ENCODE measurements at regions not wholly inside any gene's neighbourhood (a gene's known extent, or its start where the extent isn't known, plus 50 kb on each side); places are given as distances from the start of the nearest gene placed in this dataset.
"Not testable (repeated sequence)": the region's sequence is repeated elsewhere in the genome, so short reads cannot be mapped to it uniquely, and the experiment has no call there.

DNA sequence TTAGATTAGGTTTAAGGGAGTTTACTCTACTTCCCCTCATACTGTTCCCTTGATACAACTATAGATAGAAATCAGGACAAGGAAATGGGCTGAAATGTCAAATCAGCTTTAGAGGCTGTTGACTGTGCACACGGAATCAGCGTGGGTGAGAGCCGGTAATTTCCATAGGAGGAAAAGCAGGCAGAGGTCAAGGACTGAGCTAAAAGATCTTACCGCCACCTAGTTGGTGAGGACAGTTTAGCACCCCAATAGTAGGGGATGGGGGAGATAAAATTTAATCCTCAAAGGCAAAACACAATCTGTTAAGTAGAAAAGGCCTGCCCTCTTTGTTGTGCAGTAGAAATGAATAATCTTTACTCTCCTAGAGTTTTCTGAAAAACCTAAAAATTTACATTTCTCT is 1154.5 kb upstream of the CHAC2 start:
- no peak for DNase-seq

DNA sequence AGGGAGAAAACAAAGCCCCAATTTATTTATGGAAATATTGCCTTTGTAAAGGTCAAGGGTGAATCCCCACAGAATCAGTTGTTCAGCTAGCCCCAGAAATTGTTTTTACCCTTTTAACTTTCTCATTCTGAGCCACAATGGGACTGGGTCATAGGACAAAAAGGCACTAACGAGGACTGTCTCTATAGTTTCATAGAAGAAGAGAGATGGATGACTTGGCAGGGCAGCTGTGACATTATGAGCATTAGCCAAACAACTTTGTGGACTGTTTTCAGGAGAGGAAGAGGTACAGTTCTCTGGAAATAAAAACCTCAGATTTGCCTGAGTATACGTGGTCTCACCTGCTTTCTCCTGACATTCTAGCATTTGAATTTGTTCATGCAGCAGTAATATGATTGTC is 1155.8 kb upstream of the CHAC2 start:
- intact Hi-C loops (cut with DNase I) = no loop called here
- DNase-seq = no peak

More for the DNA sequence above, 1154.5 kb upstream of the CHAC2 start:
- intact Hi-C loops (cut with DNase I) = no loop called here

DNA sequence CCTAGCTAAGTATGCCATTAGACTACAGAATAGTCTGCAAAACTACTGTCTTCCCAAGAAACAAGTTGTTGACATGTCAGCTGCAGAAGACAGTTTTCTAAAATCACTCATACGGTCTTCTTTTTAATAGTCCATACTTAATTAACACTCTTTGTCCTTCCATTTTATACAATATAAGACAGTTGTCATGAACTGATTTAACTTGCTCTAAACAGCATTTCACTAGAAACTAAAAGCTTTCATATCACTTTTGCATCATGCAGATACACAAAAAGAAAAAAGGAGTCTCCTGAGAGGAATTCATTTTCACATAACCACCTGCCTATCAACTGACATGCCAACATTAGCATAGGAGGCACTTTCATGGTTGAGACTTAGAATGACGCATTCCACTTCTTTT is 1159.6 kb upstream of the CHAC2 start:
- intact Hi-C loops (cut with DNase I) = no loop called here
- DNase-seq = no peak

DNA sequence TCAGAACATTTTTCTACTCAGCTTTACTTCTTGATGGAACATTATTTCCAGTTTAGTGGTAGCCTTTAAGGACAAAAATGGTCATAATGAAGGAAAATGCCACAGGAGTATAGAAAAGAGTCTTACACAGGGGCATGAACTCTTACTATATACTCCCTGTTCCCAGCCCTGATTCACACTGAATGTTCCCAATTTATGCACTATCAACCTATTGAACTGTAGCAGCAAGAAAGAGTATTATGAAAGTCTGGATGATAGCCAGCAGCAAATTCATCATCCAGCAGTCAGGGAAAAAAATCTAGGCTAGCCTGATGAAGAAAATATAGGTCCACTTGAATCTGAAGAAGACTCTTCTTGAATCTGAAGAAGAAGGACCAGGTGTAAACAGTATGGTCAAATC is 1170.3 kb upstream of the CHAC2 start:
- DNase-seq = no peak
- intact Hi-C loops (cut with DNase I) = no loop called here

DNA sequence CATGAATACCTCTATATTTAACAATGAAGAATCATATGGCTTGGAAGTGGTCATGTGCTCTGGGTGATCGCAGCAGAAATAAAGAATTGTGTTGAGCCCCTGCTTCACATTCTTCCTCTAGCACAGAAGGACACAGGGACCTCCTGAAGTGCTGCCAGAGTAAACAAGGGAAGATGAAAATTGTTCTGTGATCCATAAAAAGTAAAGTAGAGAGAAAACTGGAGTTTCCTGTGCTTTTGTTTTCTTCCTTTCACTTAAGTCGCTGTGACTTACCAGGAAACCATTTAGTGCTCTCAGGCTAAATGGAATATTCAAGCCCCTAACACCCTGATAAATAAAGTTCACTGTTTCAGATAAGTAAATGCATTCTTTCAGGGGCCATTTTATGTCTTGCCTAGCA is 1173.6 kb upstream of the CHAC2 start:
- no peak for DNase-seq
- intact Hi-C loops (cut with DNase I) = no loop called here

DNA sequence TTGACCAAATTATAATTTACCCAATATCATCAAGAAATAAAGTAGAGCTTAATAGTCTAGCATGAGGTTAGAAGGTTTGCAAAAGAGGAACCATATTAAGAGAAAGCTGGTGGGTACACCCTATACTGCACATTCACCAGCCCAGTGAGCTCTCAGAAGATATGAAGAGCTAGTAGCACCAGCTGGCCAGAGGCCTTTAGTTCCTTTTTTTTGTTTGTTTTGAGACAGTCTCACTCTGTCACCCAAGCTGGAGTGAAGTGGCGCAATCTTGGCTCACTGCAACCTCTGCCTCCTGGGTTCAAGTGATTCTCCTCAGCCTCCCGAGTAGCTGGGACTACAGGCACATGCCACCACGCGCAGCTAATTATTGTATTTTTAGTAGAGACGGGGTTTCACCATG is 1183.5 kb upstream of the CHAC2 start:
- DNase-seq; intact Hi-C loops (cut with DNase I): not testable (repeated sequence)

DNA sequence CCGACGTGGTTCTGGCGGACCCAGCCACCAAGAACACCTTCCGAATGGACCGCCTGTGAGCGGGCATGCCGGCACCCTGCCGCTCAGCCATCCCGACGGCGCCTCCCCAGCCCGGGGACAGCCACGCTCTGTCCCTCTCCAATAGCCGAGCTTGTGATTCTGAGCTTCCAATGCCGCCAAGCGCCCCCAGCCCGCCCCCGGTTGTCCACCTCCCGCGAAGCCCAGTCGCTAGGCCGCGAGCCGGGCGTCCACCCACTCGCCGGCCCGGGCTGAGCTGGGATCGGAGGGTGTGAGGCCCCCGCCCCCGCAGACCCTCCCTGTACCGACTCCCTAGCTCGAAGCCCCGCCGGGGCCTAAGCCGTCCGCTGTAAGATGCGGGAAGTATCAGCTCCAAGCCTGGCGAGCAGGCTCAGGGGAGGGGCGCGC is 1195.1 kb upstream of the CHAC2 start:
- intact Hi-C loops (cut with DNase I) = no loop called here
- no peak for DNase-seq

DNA sequence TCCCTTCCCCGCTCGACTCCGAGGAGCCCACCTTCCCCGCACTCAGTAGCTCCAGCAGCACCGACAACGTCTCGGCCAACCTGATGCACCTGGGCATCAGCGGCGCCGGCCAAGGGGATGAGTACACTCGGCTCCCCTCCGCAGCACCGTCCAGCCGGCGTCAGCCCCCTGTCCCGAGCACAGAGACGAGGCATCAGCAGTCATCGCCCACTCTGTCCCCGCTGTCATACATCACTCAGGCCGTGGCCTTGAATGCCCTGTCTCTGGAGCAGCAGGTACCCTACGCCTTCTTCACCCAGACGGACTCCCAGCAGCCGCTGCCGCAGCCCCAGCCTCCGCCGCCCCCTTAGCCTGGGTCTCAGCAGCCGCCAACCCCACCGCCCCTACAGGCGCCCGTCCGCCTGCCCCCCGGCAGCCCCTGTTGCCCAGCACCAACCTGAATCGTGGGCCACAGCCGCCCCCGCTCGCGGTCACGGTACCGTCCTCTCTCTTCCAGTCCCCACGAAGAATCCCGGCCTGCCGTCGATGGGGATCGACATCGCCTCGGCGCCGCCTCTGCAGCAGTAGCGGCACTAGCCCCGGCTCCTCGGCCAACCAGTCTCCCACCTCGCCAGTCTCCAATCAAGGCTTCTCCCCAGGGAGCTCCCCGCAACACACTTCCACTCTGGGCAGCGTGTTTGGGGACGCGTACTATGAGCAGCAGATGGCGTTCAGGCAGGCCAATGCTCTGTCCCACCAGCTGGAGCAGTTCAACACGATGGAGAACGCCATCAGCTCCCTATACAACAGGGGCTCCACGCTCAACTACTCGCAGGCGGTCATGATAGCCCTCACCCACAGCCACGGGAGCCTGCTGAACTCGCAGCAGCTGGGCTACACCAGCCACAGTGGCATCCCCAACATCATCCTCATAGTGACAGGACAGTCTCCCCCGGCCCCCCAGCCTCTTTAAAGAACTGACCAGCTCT is 1195.9 kb upstream of the CHAC2 start:
- no peak for DNase-seq
- intact Hi-C loops (cut with DNase I) = no loop called here

DNA sequence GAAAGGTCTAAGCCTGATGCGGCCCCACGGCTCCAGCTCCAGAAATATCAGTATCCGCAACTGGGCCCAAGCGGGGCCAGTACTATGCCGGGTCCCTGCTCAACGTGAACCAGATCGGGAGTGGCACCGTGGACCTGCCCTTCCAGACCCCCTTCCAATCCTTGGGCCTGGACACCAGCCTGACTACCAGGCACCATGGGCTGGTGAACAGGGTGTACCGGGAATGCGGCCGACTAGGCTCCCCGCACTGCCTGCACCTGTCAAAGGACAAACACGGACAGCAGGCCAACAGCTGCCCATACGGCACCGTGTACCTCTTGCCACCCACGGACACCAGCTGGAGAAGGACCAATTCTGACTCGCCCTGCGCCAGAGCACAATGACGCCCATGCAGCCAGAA is 1196.9 kb upstream of the CHAC2 start:
- no peak for DNase-seq
- intact Hi-C loops (cut with DNase I) = no loop called here

DNA sequence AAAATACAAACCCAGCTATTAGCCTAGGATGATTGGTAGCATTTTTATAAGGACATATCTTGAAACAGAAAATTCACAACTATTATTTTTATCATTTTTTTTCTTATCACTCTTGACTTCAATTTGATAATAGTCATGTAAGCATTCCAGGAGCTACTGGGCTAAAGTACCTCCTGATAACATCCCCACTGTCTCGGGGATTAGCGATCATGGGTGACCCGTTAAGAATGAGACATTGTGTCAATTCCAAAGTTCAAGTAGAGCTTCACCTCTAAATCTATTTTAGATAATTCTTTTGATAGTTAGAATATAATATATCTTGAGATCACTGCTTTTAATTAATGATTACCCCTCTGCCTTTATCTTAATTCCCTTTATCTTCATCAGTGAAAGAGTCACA is 1204.5 kb upstream of the CHAC2 start:
- DNase-seq = no peak
- intact Hi-C loops (cut with DNase I) = loop anchor here (5.0 kb wide), 1 partner anchor 41 kb away; no protein-coding TSS in a partner anchor

DNA sequence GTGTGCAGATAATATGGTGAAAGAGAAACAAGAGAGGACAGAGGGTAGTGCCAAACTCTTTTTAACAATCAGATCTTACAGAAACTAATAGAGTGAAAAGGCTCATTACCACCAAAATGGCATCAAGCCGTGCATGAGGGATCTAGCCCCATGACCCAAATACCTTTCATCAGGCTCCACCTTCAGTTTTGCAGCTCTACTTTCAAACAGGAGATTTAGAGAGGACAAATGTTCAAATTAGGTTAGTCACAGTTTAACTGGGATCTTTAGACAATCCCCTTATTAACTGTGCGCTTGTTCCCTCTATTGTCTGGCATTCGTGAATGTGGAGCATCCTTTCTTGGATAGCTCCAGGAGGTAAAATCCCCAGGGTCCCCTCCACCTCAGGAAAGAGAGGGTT is 1209.3 kb upstream of the CHAC2 start:
- no peak for DNase-seq
- intact Hi-C loops (cut with DNase I) = no loop called here

DNA sequence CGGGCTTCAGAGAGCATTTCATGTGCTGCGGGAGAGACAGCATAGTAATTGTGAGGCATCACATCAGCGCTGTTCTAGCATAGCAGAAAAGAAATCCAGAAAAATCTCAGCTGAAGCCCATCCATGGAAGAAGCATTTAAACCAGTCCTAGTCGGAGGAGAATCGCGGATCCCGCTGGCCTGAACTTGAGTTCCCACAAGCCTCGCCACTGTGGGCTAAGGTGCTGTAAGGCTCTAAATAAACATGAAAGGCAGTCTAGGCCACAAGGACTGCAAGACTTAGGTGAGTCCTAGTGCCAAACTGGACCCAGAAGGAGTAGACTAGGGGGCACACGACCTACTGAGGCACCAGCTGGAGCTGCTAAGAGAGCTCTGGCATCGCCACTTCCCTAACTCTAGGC is 1225.3 kb upstream of the CHAC2 start:
- intact Hi-C loops (cut with DNase I) = no loop called here
- DNase-seq = no peak

DNA sequence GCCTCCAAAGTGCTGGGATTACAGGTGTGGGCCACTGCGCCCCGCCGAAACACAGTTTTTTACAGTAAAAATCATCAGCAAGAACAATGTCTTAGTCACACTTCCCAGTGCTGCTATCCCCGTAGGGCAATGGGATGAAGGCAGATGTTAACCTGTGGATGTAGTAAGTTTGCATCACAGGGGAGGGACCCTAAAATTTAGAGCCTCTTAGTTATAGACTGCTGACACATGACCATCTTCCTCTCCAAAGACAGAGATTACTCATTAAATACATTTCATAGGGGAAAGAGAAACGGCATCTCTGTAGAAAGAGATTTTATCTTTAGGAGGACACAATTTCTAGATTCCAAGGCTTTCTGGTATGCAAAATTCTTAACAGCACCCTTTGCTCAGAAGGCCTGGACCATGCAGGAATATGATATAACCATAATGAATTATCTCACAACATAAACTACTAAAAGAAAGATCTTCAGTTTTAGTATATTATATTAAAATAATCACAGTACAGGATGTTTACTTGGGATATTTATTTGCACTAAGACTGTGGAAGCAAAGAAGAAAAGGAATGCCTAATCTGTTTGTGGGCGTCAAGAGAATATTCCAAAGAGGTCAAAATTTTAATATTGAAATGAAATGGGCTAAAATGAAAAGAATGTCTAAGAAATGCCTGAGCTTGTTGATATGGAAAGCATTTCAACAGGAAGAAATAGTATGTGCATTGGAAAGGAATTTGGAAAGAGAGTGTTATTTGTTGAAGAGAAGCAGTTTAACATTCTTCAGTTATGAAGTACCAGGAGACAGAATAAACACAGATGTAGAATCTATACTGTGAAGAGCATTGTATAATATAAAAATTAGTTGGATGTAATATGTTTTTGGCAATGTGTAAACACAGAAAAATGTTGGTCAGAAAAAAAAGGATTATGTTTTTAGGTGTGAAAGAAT is 1228.3 kb upstream of the CHAC2 start:
- intact Hi-C loops (cut with DNase I) = no loop called here

DNA sequence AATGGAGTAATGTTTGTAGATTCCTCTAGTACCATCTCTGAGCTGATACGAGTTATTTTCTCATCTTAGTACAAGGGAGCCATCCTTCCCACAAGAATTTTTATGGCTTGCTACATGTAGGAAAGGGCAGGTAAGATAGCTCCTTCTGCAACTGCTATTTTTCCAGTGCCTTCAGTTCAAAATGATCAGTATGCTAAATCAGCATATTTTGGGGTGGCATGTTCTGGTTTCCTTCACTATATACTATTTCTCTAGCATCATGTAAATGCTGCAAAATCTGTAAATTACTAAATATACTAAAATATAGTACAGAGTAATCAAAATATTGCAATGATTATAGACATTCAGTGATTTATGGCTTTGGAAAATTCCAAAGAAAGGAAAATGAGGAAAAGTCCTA is 1230.0 kb upstream of the CHAC2 start:
- no peak for DNase-seq
- intact Hi-C loops (cut with DNase I) = no loop called here

More for the DNA sequence above, 1228.3 kb upstream of the CHAC2 start:
- no peak for DNase-seq

DNA sequence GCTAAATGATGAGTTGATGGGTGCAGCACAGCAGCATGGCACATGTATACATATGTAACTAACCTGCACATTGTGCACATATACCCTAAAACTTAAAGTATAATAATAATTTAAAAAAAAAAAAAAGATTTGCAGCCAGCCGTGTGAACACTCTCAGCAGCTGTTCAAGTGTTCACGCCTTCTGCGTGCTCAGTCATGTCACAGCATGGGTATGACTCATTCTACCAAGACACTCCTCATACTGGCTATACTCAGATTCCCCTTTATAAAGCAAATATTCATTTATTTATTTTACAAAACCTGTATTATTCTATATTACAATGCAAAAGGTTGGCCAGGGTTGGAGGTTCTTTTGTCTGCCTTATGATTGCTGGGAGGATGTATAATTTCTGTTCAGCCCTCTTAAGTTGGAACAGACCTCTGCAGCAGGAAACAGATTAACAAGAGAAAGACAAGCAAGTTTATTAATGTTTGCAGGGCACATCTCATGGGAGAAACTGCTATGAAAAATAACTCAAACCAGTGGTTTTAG is 1230.6 kb upstream of the CHAC2 start:
- intact Hi-C loops (cut with DNase I) = no loop called here

DNA sequence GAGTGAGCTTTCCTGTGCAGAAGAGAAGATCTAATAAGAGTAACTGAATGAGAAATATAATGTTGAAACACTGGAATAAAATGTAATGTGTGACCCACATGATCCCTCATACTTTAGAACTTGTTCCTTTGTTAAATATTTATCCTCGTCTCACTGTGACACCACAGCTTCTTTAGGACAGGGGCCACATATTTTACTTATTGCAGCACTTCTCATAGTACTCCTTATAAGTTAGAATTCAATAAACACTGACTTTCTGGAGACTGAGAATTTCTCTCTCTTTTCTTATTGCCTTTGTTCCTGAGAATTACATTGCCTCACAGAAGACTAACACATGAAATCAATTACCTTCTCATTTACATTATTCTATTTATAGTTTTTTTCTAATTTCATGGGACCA is 1234.6 kb upstream of the CHAC2 start:
- DNase-seq = no peak
- intact Hi-C loops (cut with DNase I) = no loop called here

More for the DNA sequence above, 1230.6 kb upstream of the CHAC2 start:
- no peak for DNase-seq

DNA sequence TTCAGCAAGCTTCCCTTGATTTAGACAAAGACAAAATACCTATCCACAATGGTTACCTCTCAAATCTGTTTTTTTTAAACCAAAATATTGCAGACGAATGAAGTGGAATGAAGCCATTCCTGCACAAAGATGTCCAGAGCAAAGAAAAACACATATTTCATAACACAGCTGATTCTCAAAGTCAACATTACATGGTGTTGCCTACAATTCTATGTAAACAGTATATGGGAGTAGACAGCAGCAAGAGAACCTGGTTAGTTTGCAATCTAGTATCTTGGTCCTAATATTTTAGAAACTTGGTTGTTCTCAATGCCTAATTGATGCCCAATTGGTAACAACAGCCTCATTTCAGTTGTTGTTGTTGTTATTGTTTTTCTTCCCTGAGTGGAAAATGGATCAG is 1240.9 kb upstream of the CHAC2 start:
- intact Hi-C loops (cut with DNase I) = no loop called here
- DNase-seq = no peak

DNA sequence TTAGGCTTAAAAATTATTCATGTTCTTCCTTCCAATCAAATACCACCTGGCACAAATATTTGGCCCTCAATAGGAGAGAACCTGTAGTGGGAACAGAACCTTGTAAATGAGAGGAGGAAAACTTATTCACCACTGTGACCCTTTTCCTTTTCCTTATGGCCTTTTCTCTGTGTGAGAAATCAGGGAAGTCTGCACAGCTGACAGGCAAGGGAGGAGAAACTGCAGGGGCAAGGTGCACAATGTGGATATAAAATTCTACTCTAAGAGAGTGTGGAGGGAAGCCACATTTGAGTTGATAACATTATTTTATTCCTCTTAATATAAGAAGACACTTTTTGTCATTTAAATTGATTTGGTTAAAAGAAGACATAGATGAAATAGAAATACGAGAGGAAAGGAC is 1247.0 kb upstream of the CHAC2 start:
- intact Hi-C loops (cut with DNase I) = loop anchor here (5.0 kb wide), 1 partner anchor 42 kb away; no protein-coding TSS in a partner anchor
- no peak for DNase-seq

DNA sequence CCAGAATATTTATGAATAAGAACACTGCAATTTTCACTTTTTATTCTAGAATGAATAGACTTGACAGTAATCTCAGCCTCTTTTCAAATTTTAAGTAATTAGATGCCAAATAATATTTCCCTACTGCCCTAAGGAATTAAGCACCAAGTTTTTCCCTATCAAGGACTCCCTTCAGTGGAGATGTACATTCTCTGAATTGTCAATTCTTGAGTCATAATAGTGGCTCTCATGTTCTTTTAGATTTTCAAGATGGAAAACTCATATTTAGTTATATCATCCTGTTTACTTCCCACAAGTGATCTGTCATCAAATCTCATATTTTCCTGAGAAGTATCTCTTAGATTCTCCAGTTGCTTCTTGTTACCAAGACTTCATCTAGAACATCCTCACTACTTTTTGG is 1248.9 kb upstream of the CHAC2 start:
- intact Hi-C loops (cut with DNase I) = no loop called here
- DNase-seq = no peak

DNA sequence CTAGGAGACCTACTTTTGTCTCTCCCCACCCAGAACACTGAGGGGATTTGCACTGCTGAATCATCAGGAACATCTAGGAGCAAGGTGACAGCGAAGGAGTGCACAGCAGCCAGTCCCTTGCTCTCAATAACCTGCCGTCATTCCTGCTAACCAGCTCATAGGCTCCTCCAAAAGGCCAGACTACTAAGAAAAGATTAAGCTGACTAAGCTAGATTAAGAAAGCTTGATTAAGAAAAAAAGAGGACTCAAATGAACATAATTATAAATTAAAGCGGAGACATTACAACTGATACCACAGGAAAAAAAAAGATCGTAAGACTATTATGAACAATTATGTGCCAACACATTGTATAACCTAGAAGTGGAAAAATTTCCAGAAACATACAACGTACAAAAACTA is 1254.8 kb upstream of the CHAC2 start:
- intact Hi-C loops (cut with DNase I) = no loop called here
- DNase-seq = no peak
